ENCODE measurements at regions not wholly inside any gene's neighbourhood (a gene's known extent, or its start where the extent isn't known, plus 50 kb on each side); places are given as distances from the start of the nearest gene placed in this dataset.

- TF ChIP-seq CTCF (IDR thresholded peaks at IDR 0.05) = no peak
- no peak for TF ChIP-seq POLR2A (IDR thresholded peaks at IDR 0.05)
Observed at GRCh38 chr5:113896789-113897188, 383.3 kb downstream of the YTHDC2 start.

Data from right lobe of liver (tissue), 4 donors.